CD4-positive, alpha-beta T cell (primary cell): ENCODE measurements at regions not wholly inside any gene's neighbourhood (a gene's known extent, or its start where the extent isn't known, plus 50 kb on each side); places are given as distances from the start of the nearest gene placed in this dataset.

Experiments
- ATAC-seq: fragments of 200-7000 bp; cut with Tn5 transposase; one replicate; pipeline ENCODE4 v1.10.0; 2022; ENCODE audit warnings: mild to moderate bottlenecking; ENCODE audit not compliant: poor library complexity
- CTCF ChIA-PET: fragments of 350-600 bp; sonication (Branson Sonifier 250); formaldehyde crosslinking; loops from one replicate; lab custom pipeline; 2021; ENCODE audit warnings: antibody characterized with exemption, inconsistent platforms; lab: Charles Lee
- POLR2A ChIA-PET: fragments of 350-600 bp; sonication (Branson Sonifier 250); formaldehyde crosslinking; loops from one replicate; lab custom pipeline; 2021; ENCODE audit warnings: antibody characterized with exemption, inconsistent platforms; lab: Charles Lee
- DNase-seq, 14 experiments: peaks; one replicate each; pipeline ENCODE4 v3.0.0-alpha.2; 2013 to 2020; ENCODE audit warnings: mixed read lengths in 2 of 14
- H3K27ac ChIP-seq, 2 donors: one replicate each; pipeline versions ENCODE4 v1.5.1 to v1.7.0; 2013; ENCODE audit warnings: low read length in 2 of 2, low read depth in 1 of 2, mild to moderate bottlenecking in 1 of 2
- H3K27me3 ChIP-seq, 2 experiments: 1 replicate in 1 of 2; 2 replicates in 1 of 2; pipeline versions ENCODE4 v1.6.1 to v1.7.0; 2013; ENCODE audit warnings: low read length in 2 of 2, control low read depth in 1 of 2, mild to moderate bottlenecking in 1 of 2, moderate library complexity in 1 of 2; ENCODE audit not compliant: insufficient read depth in 2 of 2, control insufficient read depth in 1 of 2
- H3K36me3 ChIP-seq: one replicate; pipeline ENCODE4 v1.6.1; 2013; ENCODE audit warnings: low read length, control low read depth; ENCODE audit not compliant: insufficient read depth
- H3K4me1 ChIP-seq: one replicate; pipeline ENCODE4 v1.6.1; 2013; ENCODE audit warnings: low read length, control low read depth; ENCODE audit not compliant: insufficient read depth
- H3K4me3 ChIP-seq: one replicate; pipeline ENCODE4 v1.5.1; 2013; ENCODE audit warnings: mild to moderate bottlenecking, low read length, moderate library complexity
- H3K9me3 ChIP-seq, 2 experiments: 1 replicate in 1 of 2; 2 replicates in 1 of 2; pipeline versions ENCODE4 v1.6.1 to v1.7.0; 2013; ENCODE audit warnings: low read length in 2 of 2, mild to moderate bottlenecking in 2 of 2, control low read depth in 1 of 2, moderate library complexity in 1 of 2; ENCODE audit not compliant: control insufficient read depth in 1 of 2, insufficient read depth in 1 of 2
- H3K27ac Mint-ChIP-seq: one replicate; pipeline ENCODE4 v1.8.0; 2020; ENCODE audit warnings: mixed read lengths
- H3K27me3 Mint-ChIP-seq: one replicate; pipeline ENCODE4 v1.8.0; 2021; ENCODE audit warnings: mixed read lengths
- H3K36me3 Mint-ChIP-seq: one replicate; pipeline ENCODE4 v1.8.0; 2021; ENCODE audit warnings: low read depth, mixed read lengths
- H3K4me1 Mint-ChIP-seq: one replicate; pipeline ENCODE4 v1.8.0; 2021; ENCODE audit warnings: low read depth, mixed read lengths
- H3K4me3 Mint-ChIP-seq: one replicate; pipeline ENCODE4 v1.8.0; 2020; ENCODE audit warnings: mild to moderate bottlenecking, mixed read lengths
- H3K9me3 Mint-ChIP-seq: one replicate; pipeline ENCODE4 v1.8.0; 2020; ENCODE audit warnings: mixed read lengths
- CTCF ChIP-seq: fragments of 200-600 bp; IDR thresholded peaks from one replicate; pipeline ENCODE4 v1.8.0; 2022; ENCODE audit warnings: antibody characterized with exemption, mild to moderate bottlenecking
- intact Hi-C, 2 experiments: fragments of 100-400 bp; cut with DNase I in 1 of 2; cut with micrococcal nuclease in 1 of 2; formaldehyde crosslinking; loops; one replicate each; pipeline versions ENCODE4 v1.15.1 to v1.9.0; 2023 to 2025; cut with DNase I, micrococcal nuclease

DNA sequence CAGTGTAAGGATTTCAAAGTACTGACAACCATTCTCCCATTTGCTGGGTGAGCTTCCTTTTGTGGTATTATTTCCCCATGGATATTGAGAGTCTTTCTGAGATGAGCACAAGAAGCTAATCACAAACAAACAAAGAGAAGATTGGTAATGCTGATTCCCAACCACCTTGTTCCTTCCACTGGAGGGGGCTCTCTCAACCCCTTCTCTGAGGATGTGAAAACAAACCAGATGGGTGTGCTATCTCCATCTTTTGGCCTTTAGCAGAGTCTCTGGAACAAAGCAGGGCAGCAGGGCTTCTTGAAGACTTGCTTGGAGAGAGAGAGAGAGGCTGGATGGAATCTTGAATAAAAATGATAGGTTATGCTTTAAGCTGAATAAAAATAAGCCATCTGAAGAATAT is 576.7 kb upstream of the ZNF462 start:
- H3K4me3 ChIP-seq = no peak overlapping the region
- H3K4me1 ChIP-seq = no peaks in the 10 kb centered on the region
- intact Hi-C loops = no loop called here
- H3K27me3 ChIP-seq = no peaks in the 10 kb centered on the region
- no peaks in the 10 kb centered on the region for H3K36me3 Mint-ChIP-seq
- H3K36me3 ChIP-seq = no peaks in the 10 kb centered on the region
- H3K27me3 Mint-ChIP-seq = no peaks in the 10 kb centered on the region
- H3K9me3 ChIP-seq = peaks cover 0 to 6% of the 10 kb centered on the region in 2 experiments
- peaks cover 4% of the 10 kb centered on the region for H3K9me3 Mint-ChIP-seq
- DNase-seq (no peak), ATAC-seq (no peak)
- no peak overlapping the region for H3K4me3 Mint-ChIP-seq
- H3K27ac Mint-ChIP-seq = no peak overlapping the region
- ChIA-PET POLR2A (no interaction called here), CTCF (interaction anchor here (0.6 kb wide), 1 partner anchor 32 kb away, joined by 3 read pairs; no protein-coding TSS in a partner anchor)
- no peak overlapping the region for H3K27ac ChIP-seq
- TF ChIP-seq CTCF = no peak
- no peaks in the 10 kb centered on the region for H3K4me1 Mint-ChIP-seq

- Mint-ChIP-seq H3K4me1 (no peaks in the 10 kb centered on the region), H3K27ac (no peak overlapping the region), H3K9me3 (peaks cover 2% of the 10 kb centered on the region), H3K4me3 (no peak overlapping the region), H3K27me3 (no peaks in the 10 kb centered on the region), H3K36me3 (no peaks in the 10 kb centered on the region)
- H3K4me3 ChIP-seq = no peak overlapping the region
- DNase-seq = no peak
- H3K27me3 ChIP-seq = no peaks in the 10 kb centered on the region
- no peaks in the 10 kb centered on the region for H3K36me3 ChIP-seq
- ChIA-PET CTCF (interaction anchor here (0.6 kb wide), 1 partner anchor 31 kb away, joined by 3 read pairs; no protein-coding TSS in a partner anchor), POLR2A (no interaction called here)
- H3K27ac ChIP-seq = no peak overlapping the region
- ATAC-seq = no peak
- peaks cover 0 to 6% of the 10 kb centered on the region in 2 experiments for H3K9me3 ChIP-seq
- intact Hi-C loops = no loop called here
- TF ChIP-seq CTCF = no peak
- no peaks in the 10 kb centered on the region for H3K4me1 ChIP-seq
Observed at GRCh38 chr9:106287091-106287631, 575.8 kb upstream of the ZNF462 start.

DNA sequence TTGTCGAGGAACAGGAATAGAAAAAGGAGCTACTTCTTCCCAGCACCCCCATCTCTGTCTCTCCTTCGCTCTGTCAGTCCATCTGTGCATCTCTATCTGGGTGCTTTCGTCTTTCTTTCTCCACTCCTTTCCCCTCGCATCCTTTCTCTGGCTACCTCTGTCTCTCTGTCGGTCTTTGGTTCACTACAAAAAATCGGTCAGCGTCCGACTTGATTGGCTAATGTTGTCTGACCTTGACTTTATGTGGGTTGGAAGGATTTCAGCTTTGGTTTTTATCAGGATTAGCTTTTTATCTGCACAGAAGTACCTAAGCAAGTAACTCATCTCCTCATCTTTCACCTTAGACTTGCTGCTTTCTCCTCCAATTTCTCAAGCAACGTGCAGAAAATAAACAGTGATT is 575.2 kb upstream of the ZNF462 start:
- Histone ChIP-seq H3K27me3 (no peaks in the 10 kb centered on the region), H3K4me3 (no peak overlapping the region), H3K4me1 (no peaks in the 10 kb centered on the region), H3K27ac (no peak overlapping the region), H3K36me3 (no peaks in the 10 kb centered on the region), H3K9me3 (peaks cover 0 to 6% of the 10 kb centered on the region in 2 experiments)
- Mint-ChIP-seq H3K27ac (no peak overlapping the region), H3K4me1 (no peaks in the 10 kb centered on the region), H3K27me3 (no peaks in the 10 kb centered on the region), H3K9me3 (peaks cover 2% of the 10 kb centered on the region), H3K36me3 (no peaks in the 10 kb centered on the region), H3K4me3 (no peak overlapping the region)
- ATAC-seq = no peak
- ChIA-PET CTCF (no interaction called here), POLR2A (no interaction called here)
- TF ChIP-seq CTCF = no peak
- intact Hi-C loops = no loop called here
- no peak for DNase-seq
